Stimulated activated CD4-positive, alpha-beta T cell treated with anti-CD3 and anti-CD28 coated beads, TNF-alpha, amount 100 ng/mL, for 24 hours (primary cell): ENCODE measurements at regions not wholly inside any gene's neighbourhood (a gene's known extent, or its start where the extent isn't known, plus 50 kb on each side); places are given as distances from the start of the nearest gene placed in this dataset.

ENCODE experiments used
- DNase-seq, 3 experiments: peaks; one replicate each; pipeline ENCODE4 v3.0.0-alpha.2; 2020; ENCODE audit warnings: low read depth in 3 of 3

DNA sequence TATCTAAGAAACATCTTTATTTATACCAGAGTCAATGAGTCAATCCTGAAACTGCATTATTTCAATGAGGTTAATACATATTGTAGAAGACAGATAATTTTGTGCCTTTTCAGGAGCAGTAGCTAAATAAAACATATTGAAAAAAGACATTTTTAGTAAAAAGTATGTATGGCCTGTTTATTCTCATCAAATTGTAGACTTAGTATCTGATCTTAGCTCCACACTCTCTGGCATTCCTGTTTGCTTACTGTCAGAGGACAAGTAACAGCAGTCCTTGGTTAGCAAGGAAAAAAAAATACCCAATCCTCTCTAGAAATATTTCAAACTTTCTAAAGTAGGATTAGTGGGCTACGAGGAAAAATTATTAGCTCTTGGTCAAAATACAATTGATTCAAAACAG is 50.5 kb upstream of the GUCY1A1 start:
- DNase-seq = no peak

DNA sequence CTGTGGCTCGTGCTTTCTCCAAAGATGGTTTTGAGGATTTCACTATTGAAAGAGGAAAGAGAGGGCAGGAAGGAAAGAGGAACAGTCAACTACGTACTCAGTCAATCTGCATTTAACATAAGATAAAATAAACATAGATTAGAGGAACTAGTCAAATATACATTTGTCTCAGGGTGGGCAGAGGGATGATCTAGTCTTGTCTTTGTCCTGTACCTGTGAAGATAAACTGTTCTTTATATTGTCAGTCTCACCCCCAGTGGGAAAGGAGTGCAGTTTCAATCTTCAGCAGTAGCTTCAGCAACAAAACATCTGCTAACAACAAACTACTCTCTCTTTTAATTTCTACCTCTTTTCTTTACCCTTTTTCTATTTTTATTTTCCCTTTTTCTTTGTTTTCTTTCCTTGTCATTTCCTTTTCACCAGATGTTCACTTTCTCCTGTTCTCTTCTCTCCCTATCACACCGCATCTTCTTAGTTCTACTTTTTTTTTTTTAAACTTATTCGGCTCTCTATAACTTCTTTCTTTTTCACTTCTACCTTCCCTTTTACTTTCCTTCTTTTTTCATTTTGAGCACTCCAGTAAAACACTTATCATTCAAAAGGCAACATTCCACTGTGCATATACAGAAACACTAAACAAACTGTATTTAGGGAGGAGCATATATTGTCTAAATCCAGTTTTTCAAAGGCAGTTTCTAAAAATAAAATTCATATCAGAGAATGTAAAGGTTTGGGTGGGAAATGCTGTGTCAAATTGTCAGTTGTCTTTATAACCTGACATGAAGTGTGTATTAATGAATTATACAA is 51.4 kb upstream of the GUCY1A1 start:
- DNase-seq = no peak

DNA sequence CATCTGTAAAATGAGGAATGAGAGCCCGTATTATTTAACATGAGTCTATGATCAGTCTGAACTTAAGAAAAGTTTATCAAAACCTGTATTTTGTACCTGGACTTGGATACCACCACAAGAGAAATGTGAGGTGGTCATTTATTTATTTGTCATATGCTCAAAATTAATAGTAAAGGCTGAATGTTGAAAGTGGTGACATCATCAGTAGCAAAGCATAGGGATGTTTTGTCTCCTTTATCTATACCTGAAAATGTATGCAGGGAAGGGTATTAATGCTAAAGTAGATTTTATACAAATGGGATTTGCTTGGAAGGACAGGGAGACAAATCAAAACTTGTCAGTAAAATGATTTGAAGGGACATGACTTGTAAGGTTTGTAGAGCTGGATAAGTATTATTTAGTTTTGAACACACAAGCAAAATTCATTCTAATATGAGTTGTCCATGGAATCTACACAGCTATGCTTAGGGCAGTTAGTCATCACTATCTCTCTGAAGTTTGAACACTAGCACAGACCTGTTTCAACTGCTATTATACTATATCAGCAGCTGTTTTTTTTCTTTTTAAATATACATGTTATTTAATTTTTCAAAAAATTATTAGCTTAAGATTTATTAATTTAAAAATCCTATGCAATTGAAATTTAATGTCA is 52.4 kb upstream of the GUCY1A1 start:
- DNase-seq = no peak

DNA sequence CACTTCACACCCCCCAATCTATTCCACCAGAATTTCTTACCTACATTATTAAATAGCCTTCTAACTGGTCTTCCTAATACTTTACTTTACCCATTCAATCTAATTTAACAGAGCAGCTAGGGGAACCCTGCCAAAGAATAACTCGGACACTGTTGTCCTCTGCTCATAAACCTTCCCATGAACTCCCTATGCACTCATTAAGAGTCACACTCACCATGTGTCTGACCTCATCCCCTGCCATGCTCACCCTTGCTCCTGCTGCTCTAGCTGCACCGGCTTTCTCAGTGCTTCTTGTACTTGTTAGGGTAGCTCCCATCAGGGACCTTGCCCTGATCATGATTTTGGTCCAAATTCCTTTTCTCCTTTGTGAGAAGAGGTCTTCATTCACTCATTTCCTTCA is 54.6 kb upstream of the GUCY1A1 start:
- no peak for DNase-seq

DNA sequence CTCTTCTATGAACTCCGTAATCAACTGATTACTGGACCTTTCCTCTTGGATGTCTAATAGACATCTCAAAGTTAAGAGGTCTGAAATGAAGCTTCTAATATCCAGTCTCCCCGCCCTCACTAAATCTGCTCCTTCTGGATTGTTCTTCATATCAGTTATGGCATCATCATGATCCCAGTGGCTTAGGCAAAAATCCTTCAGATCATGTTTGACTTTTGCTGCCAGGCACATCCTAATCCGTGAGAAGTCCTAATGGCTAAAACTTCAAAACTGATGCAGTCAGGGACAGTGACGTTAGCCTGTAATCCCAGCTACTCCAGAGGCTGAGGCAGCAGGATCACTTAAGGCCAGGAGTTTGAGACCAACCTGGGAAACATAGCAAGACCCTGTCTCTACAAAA is 55.1 kb upstream of the GUCY1A1 start:
- no peak for DNase-seq

DNA sequence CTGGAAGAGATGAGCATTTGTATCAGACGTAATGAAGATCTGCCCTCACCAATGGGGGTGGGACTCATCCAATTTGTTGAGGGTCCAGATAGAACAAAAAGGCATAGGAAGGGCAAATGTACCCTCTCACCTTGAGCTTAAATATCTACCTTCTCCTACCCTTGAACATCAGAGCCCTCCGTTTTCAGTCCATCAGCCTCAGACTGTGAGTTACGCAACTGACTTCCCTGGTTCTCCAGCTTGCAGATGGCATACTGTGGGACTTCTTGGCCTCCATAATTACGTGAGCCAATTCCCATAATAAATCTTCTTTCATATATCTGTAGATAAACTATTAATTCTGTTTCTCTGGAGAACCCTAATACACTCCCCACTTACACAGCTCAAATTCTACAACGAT is 56.5 kb upstream of the GUCY1A1 start:
- no peak for DNase-seq

GRCh38 chr4:155609455-155610059 is 57.1 kb upstream of the GUCY1A1 start:
- no peak for DNase-seq

DNA sequence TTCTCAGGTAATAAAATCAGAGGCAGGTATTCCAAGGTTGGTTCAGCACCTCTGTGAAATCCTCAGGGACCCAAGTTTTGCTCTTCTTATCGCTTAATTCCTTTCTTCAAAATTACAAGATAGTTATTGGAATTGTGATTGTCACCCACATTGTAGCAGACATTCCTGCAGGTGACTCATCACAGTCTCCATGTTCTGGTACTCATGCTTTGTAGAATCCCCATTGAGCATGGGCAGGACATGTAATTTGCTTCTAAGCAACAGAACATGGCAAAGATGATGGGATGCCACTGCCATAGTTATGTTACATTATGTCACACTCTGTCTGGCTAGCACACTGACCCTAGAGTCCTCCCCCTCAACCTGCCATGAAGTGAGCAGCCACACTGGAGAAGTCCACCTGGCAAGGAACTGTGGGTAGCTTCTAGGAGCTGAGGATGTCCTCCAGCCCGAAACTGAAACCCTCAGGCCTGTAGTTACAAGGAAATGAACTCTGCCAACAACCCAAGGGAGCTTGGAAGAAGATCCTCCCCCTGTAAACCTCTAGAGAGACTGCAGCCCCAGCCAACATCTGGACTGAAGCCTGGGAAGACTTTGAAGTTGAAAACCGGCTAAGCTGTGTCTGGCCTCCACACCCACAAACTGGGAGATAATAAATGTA is 58.3 kb upstream of the GUCY1A1 start:
- DNase-seq = no peak

DNA sequence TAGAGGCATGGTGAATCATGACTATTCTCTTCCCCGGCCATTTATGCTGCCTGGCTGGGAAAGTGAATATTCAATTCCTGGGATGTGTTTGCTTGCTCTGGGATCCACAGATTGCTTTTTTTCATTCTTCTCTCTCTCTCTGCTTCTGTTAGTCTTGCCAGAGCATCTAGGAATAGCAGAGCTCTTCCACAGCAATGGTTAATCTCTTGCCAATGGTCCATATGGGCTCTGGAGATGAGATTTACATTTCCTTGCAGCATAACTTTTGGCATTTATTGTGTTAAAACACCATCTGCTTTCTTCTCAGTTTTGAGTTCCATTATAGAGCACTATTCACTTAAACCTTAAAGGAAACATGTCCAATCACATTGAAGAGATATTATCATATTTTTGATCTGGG is 59.2 kb upstream of the GUCY1A1 start:
- DNase-seq = no peak

DNA sequence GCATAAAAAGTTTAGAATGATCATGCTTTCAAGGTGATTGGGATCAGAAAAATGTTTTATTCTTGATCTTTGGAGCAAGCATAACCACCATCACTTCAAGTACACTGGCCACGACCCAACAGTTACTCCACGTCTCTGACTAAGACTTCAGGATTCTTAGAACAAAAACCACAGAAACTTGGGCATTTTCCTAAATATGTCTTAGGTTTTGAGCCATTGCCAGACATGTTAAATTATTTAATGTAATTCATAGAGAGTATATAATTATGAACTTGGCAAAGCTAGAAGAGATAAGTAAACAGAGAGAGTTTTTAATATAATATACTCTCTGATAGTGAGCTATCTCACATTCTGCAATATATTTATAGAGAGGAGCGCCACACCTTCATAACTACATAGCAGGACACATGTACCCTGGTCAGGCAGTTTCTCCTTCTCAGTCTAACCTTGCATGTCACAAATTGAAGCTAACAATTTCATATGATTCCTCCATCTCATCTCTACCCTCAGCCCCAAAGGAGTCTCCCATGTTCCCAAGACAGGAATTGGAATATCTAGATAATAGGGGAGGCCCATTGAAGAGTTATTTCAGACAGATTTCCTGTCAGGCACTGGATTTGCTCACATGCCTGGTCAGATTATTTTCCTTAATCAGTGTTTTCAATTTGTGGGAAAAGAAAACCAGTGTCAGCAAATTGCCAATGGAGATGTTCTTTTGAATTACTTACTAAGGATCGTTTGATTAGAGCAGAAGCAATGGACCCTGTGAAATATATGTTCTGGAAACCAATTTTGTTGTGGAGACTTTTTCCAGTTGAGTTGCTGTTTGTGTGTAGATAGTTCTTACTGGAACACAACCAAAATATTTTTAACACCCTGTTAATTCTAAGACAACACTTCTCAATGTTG is 61.7 kb upstream of the GUCY1A1 start:
- no peak for DNase-seq

- no peak for DNase-seq
These were observed 63.2 kb upstream of the GUCY1A1 start for GRCh38 chr4:155603360-155603891.

GRCh38 chr4:155602351-155603140 is 64.1 kb upstream of the GUCY1A1 start:
- DNase-seq = no peak

DNA sequence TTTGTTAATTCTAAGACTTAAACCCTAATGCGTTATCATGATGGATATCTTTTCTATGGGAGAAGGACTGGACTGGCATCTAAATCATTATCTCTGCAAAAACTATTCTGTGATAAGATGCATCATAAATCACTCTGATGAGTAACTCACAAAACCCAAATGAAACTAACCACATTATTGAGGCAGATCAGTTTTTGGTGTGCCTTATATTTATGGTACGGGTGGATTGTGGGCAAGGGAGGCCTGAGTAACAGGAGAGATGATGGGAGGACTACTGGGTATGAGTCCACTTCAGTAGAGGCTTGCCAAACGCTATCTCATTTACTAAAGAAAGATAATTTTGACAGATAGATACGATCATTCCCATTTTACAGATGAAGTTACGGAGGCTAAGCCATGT is 66.4 kb upstream of the GUCY1A1 start:
- no peak for DNase-seq

DNA sequence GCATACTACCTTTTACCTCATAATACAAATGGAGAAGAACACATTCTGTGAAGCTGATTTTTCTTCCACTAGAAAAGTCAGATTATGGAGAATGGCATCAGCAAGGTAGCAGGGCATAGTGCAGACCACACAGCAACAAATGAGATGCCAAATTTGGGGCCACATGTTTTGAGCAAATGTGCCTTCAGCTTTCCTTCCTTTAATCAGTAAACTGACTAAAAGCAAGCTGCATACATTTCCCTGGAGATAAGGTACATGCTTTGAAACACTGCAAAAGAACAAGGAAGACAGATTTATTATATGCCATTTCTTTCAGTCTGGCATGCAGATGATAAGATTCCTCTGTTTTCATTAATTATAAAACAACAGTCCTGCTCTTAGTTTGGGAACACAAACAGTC is 67.1 kb upstream of the GUCY1A1 start:
- DNase-seq = no peak

DNA sequence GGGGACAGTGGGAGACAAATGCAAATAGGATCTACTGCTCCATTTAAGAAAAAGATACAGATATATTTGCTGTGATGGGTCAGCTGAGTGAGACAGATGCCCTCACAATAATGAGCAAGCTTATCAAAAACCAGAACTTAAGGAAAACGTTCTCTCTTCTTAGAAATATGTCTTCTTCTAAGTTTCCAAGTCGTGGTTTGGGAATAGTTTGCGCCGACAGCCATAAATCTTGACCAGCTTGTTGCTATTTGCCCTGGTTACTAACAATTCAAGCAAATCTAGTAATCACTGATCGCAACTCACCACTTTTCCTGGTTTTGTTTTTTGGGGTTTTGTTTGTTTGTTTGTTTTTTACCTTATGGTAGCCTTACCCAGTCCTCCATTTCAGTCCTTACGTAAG is 67.6 kb upstream of the GUCY1A1 start:
- DNase-seq = no peak

DNA sequence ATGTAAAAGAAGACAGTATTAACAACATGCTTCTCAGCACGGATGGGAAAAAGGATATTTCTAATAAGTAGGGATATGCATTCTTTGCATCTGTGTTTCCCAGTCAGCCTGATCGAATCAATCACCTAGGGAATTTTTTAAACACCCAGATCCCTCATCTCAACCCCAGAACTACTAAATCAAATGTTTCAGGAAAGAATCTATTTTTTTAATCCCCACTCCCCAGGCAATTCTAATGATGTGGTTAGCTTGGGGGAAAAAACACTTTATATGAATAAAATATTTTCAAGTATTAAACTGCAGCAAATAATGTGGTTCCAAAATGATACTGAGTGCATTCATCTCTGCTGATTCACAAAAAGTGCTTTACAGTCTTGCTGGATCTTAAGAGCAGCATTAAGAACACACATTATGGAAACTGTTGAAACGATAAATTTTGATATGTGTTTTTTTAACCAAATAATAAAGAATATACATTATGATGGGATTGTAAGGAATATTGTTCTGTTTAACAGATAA is 68.7 kb upstream of the GUCY1A1 start:
- DNase-seq = no peak

DNA sequence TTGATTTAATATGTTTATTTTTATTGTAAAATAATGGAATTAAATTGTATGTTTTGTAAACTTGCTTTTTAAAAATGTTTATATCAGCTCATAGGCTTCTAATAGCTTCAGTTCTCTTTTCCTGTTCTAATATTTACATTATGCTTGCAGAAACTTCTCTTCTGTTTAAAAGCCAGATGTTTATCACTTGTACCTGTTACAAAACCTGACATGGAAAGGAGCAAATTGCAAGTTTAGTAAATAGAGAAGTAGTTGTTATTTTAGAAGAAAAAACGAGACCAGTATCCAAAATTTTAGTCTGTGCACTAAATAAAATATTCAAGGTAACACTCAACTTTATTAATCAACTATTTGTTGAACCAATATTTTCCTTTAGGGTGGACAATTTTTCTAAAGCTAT is 69.4 kb upstream of the GUCY1A1 start:
- DNase-seq = no peak

DNA sequence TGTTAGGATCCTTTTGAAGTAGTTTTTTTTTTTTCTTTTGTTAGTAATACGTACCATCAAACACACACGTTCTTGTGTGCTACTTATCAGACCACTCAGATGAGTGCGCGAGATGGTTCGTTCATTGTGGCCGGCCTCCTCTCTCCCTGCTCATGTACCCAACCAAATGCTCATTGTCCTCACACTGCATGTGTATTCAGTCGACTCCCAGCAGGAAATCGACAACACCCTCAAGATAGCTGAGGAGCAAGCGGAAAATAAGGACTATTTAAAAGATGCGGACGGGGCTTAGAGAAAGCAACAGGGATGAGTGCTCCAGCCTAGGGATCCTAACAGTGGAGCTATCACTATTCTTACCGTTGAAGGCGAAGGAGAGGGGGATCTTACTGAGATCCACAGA is 72.9 kb upstream of the GUCY1A1 start:
- DNase-seq = no peak

- no peak for DNase-seq
These were observed 73.7 kb upstream of the GUCY1A1 start for GRCh38 chr4:155592938-155593297.

GRCh38 chr4:155592179-155592937 is 74.3 kb upstream of the GUCY1A1 start:
- no peak for DNase-seq
